Motor neuron (in vitro differentiated cells): ENCODE measurements at regions not wholly inside any gene's neighbourhood (a gene's known extent, or its start where the extent isn't known, plus 50 kb on each side); places are given as distances from the start of the nearest gene placed in this dataset.
A peak's percentile ranks its signal among the peaks of the same experiment; 100 is the strongest.

Experiments used
- ATAC-seq, 8 experiments: fragments of 200-7000 bp; cut with Tn5 transposase; replicated peaks in 6 of 8; 2 replicates each; pipeline ENCODE4 v1.8.0; 2021; ENCODE audit warnings: mild to moderate bottlenecking in 8 of 8, moderate library complexity in 8 of 8
- H3K27ac ChIP-seq, 2 donors: fragments of 250-450 bp; sonication (Bioruptor Pico); 2 replicates each; pipeline ENCODE4 v1.9.0; 2021; ENCODE audit warnings: antibody characterized with exemption in 2 of 2, mild to moderate bottlenecking in 2 of 2, moderate library complexity in 1 of 2
- H3K4me1 ChIP-seq, 2 donors: fragments of 250-450 bp; sonication (Bioruptor Pico); replicated peaks in 1 of 2; 2 replicates each; pipeline ENCODE4 v1.6.1; 2021; ENCODE audit warnings: antibody characterized with exemption in 2 of 2, mild to moderate bottlenecking in 2 of 2, moderate library complexity in 1 of 2
- H3K4me3 ChIP-seq, 5 donors: fragments of 250-450 bp; sonication (Bioruptor Pico); 2 replicates each; pipeline ENCODE4 v1.9.0; 2021; ENCODE audit warnings: antibody characterized with exemption in 5 of 5, mild to moderate bottlenecking in 5 of 5, moderate library complexity in 4 of 5
- WGBS, 10 experiments: fragments of 450-650 bp; shearing (Covaris generic); methylation state at CpG; one replicate each; pipeline ENCODE4 v1.0.0; 2022; 5-methylcytosine and 5-hydroxymethylcytosine counted together
- in situ Hi-C, 9 experiments: fragments of 400-800 bp; cut with MboI; loops; one replicate each; pipeline ENCODE4 v1.15.0; 2021; ENCODE audit warnings: low sequenced_read_pairs in 9 of 9, low pct_unique_long_range_greater_than_20kb in 2 of 9; ENCODE audit not compliant: unreplicated experiment in 9 of 9

GRCh38 chr1:38787041-38787440 is 72.5 kb downstream of the RRAGC start:
- 28 to 100% (median 87%) methylated on average over 1 to 3 of the region's 3 CpGs; no CpG with 5 or more reads in 2 of the 10 experiments for WGBS, 10 experiments
- no peak for ATAC-seq

GRCh38 chr1:38786040-38786436 is 73.5 kb downstream of the RRAGC start:
- 18 to 100% (median 79%) methylated on average over 1 to 6 of the region's 6 CpGs; no CpG with 5 or more reads in 3 of the 10 experiments for WGBS, 10 experiments
- in situ Hi-C loops = no loop called here

More at GRCh38 chr1:38787041-38787440, 72.5 kb downstream of the RRAGC start:
- H3K27ac ChIP-seq = no peak overlapping the region
- H3K4me1 ChIP-seq = peaks cover 16 to 24% of the 10 kb centered on the region in 2 donors
- in situ Hi-C loops = no loop called here
- H3K4me3 ChIP-seq = no peak overlapping the region

GRCh38 chr1:38785285-38786039 is 74.1 kb downstream of the RRAGC start:
- no peak overlapping the region for H3K27ac ChIP-seq
- H3K4me3 ChIP-seq = no peak overlapping the region
- ATAC-seq = no peak
- in situ Hi-C loops = no loop called here
- peaks cover 16 to 24% of the 10 kb centered on the region in 2 donors for H3K4me1 ChIP-seq
- 17 to 100% (median 65%) methylated on average over 1 to 4 of the region's 4 CpGs; no CpG with 5 or more reads in 2 of the 10 experiments for WGBS, 10 experiments

More at GRCh38 chr1:38786040-38786436, 73.5 kb downstream of the RRAGC start:
- Histone ChIP-seq H3K27ac (no peak overlapping the region), H3K4me1 (peaks cover 16 to 24% of the 10 kb centered on the region in 2 donors), H3K4me3 (no peak overlapping the region)
- ATAC-seq = peak in 5 of 8 experiments; percentile 18 to 63 (median 37)

DNA sequence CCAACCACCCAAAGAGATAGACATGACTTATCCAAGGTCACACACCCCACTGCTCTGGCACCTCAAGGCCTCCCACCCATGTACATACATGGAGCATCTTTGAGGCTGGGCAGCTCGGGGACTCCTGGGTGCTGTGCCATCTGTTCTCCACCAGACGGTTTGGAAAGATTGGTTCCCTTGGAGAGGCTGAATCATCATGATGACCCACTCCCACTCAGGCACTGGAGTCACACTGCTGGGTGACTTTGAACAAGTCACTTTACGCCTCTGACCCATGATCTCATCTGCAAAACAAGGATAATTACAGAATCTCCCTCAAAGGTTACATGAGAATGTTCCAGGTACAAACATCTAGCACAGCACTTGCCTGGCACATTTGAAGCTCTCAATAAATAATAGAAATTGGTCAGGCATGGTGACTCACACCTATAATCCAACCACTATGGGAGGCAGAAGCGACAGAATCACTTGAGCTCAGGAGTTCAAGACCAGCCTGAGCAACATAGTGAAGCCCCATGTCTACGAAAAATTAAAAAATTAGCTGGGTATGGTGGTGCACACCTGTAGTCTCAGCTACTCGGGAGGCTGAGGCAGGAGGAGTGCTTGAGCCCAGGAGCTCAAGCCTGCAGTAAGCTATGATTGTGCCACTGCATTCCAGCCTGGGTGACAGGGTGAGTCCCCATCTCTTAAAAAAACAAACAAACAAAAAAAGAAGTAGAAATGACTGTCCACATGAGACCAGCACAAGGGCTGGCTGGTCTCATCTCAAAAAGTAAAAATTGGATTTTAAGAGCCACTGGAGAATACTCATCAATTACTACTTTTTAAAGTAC is 74.9 kb downstream of the RRAGC start:
- ATAC-seq = no peak
- WGBS, 10 experiments = 20 to 98% (median 81%) methylated on average over 1 to 5 of the region's 6 CpGs; no CpG with 5 or more reads in 2 of the 10 experiments
- in situ Hi-C loops = no loop called here
- Histone ChIP-seq H3K27ac (no peak overlapping the region), H3K4me3 (no peak overlapping the region), H3K4me1 (peaks cover 16 to 24% of the 10 kb centered on the region in 2 donors)

DNA sequence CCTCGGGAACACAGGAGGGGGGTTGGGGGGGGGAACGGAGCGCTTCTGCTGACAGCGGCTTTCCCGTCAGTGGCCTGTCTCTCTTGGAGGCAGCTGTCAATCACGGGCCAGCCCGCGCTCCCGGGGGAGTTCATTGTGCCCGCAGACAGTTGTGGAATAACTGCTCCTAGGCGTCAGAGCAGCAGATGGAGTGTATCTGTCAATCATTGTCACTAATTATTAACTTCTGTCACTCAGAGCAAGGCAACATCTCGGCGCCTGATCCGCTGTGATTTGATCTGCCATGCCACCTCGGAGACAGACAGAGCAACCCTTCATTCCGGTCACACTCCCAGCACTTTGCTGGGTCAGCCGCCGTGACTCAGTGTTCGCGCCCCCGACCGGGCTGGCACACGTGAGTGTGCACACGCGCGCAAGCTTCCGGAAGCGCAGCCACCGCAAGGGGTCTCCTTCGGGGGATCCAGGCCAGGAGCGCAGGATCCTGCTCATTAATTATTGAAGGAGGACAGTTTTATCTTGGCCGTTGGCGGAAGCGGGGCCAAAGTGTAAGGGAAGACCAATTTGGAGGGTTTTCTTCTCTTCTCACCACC is 75.8 kb downstream of the RRAGC start:
- no peak overlapping the region for H3K27ac ChIP-seq
- in situ Hi-C loops = no loop called here
- WGBS, 10 experiments = 18 to 80% (median 51%) methylated on average over 1 to 32 of the region's 34 CpGs; no CpG with 5 or more reads in 3 of the 10 experiments
- ATAC-seq = peak in 3 of 8 experiments; percentile 61 to 68 (median 61)
- no peak overlapping the region for H3K4me3 ChIP-seq
- H3K4me1 ChIP-seq = peaks cover 16 to 20% of the 10 kb centered on the region in 2 donors

DNA sequence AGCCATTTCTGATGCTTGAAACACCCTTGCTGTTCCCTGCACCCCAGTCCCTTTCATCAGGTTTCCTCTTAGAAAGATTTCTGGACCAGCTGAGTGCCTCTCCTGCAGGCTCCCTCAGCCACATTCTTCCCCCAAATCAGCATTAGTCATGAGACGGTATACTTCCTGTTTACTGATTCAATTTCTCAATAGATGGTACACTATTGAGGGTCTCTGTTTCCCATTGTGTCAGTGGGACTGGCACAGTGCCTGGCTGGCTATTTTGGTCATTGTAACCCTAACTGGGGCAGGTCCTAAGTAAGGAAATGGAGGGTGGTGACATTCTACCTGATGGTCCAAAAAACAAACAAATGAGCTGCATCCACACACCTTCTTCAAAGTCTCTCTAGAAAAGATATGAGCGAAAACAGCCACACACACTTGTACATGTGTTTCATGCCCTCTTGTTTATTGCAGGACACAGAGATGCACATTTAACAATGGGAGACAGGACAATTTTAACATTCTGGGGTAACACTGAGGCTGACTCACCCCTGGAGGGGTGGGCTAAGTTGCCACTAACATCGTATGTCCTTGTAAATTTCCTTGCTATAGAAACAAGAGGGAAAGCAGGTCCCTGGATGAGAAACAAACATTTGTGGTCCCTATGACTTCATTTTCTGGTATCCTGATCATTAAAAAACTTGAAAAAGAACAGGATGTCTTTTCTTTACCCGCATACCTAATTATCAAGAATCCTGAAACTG is 77.5 kb downstream of the RRAGC start:
- Histone ChIP-seq H3K4me1 (peaks cover 16% of the 10 kb centered on the region in 2 donors), H3K27ac (no peak overlapping the region), H3K4me3 (no peak overlapping the region)
- ATAC-seq = no peak
- 10 to 100% (median 69%) methylated on average over 1 to 4 of the region's 4 CpGs for WGBS, 10 experiments
- in situ Hi-C loops = no loop called here

DNA sequence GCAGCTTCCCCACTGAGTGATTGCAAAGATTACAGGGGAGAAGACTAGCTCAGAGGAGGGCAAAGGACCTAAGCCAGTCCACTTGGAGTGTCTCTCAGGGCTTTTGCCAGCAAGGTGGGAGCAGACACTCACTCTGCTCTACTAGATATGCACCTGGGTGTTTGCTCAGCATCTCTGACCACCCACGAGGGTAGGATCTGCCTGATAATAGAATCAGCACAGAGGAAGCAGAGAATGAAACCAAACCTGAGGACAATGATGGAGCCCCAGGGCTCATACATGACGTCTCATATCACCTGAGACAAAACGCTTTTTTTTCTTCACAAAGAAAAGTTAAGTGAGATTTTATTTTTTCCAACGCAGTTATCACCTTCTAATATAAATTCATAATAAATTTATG is 79.4 kb downstream of the RRAGC start:
- in situ Hi-C loops = no loop called here
- WGBS, 10 experiments = 0 to 72% (median 64%) methylated on average over 1 to 4 of the region's 4 CpGs; no CpG with 5 or more reads in 1 of the 10 experiments

DNA sequence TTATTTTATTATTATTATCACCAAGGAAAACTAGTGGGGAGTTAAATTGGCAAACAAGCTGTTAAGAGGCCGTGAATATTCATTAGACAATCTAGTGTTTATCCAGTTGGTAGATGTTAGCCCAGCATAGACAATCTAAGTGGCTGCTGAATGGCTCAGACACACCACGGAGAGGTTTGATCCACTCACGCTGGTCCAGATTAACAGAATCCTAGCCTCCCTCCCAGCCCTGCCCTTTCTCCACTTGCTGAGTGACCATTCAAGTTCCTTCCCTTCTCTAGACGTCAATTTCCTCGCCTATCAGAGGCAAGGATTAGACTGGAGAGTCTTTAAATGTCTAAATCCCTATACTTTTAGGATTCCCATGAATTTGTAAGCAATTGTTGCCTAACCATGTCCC is 80.1 kb downstream of the RRAGC start:
- H3K4me3 ChIP-seq = no peak overlapping the region
- peaks cover 9 to 11% of the 10 kb centered on the region in 2 donors for H3K4me1 ChIP-seq
- 0 to 80% (median 75%) methylated on average over 2 to 5 of the region's 5 CpGs; no CpG with 5 or more reads in 3 of the 10 experiments for WGBS, 10 experiments
- ATAC-seq = no peak
- no peak overlapping the region for H3K27ac ChIP-seq
- in situ Hi-C loops = no loop called here

More for the DNA sequence above, 79.4 kb downstream of the RRAGC start:
- H3K27ac ChIP-seq = no peak overlapping the region
- H3K4me3 ChIP-seq = no peak overlapping the region
- no peak for ATAC-seq
- peaks cover 9 to 11% of the 10 kb centered on the region in 2 donors for H3K4me1 ChIP-seq

GRCh38 chr1:38778521-38778920 is 81.1 kb downstream of the RRAGC start:
- no peak for ATAC-seq
- in situ Hi-C loops = no loop called here
- Histone ChIP-seq H3K4me3 (no peak overlapping the region), H3K27ac (no peak overlapping the region), H3K4me1 (peaks cover 3 to 5% of the 10 kb centered on the region in 2 donors)
- 0 to 100% (median 39%) methylated on average over 1 of the region's 1 CpG; no CpG with 5 or more reads in 2 of the 10 experiments for WGBS, 10 experiments

DNA sequence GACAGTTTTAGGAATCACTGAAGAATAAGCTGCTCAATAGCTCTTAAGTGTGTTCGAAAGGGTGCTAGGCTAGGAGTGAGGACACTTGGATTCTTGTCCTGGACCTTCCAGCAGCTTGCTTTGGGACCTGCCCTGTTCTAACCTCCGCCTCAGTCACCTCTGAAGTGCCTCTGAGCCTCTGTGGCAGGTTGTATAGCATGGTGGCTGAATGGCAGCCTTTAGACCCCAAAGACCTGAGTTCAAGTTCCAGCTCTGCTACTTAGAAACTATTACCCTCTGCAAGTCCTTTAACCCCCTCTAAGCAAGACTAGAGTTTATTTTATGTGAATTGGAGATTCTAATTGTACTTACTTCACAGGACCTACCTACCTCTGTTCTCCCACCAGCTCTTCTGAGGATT is 81.5 kb downstream of the RRAGC start:
- 8 to 100% (median 83%) methylated on average over 1 to 2 of the region's 2 CpGs; no CpG with 5 or more reads in 3 of the 10 experiments for WGBS, 10 experiments
- no peak overlapping the region for H3K27ac ChIP-seq
- no peak for ATAC-seq
- in situ Hi-C loops = no loop called here
- peaks cover 0 to under 1% of the 10 kb centered on the region in 2 donors for H3K4me1 ChIP-seq
- no peak overlapping the region for H3K4me3 ChIP-seq

DNA sequence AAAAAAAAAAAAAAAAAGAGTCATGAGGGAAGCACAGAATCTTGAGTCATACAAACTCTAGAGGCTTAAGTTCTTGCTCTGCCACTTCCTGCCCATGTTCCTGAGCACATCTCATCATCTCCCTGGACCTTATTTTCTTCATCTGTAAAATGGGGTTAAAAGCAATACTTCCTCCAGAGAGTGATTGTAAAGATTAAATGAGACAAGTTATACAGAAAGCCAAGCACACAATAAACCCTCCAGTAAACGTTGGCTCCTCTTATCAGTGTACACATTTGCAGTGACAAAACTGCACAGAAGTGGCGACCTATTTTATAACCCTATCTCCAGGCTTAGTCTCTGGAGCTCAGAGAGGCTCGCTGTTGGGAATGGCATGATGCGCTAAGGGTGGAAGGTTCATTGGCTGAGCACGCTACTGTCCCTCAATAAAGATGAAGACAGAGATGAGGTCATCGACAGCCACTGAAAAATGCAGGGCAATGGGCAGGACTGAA is 82.1 kb downstream of the RRAGC start:
- in situ Hi-C loops = no loop called here
- ATAC-seq = peak in 5 of 8 experiments; percentile 55 to 81 (median 67)
- Histone ChIP-seq H3K27ac (no peak overlapping the region), H3K4me3 (no peak overlapping the region), H3K4me1 (no peaks in the 10 kb centered on the region)
- WGBS, 10 experiments = 32 to 88% (median 64%) methylated on average over 3 to 6 of the region's 6 CpGs; no CpG with 5 or more reads in 2 of the 10 experiments

- in situ Hi-C loops = no loop called here
- H3K4me1 ChIP-seq = no peaks in the 10 kb centered on the region
- no peak overlapping the region for H3K27ac ChIP-seq
- no peak for ATAC-seq
- no peak overlapping the region for H3K4me3 ChIP-seq
These were observed 83.0 kb downstream of the RRAGC start for GRCh38 chr1:38776466-38777065.
